ENCODE measurements at regions not wholly inside any gene's neighbourhood (a gene's known extent, or its start where the extent isn't known, plus 50 kb on each side); places are given as distances from the start of the nearest gene placed in this dataset.

DNA sequence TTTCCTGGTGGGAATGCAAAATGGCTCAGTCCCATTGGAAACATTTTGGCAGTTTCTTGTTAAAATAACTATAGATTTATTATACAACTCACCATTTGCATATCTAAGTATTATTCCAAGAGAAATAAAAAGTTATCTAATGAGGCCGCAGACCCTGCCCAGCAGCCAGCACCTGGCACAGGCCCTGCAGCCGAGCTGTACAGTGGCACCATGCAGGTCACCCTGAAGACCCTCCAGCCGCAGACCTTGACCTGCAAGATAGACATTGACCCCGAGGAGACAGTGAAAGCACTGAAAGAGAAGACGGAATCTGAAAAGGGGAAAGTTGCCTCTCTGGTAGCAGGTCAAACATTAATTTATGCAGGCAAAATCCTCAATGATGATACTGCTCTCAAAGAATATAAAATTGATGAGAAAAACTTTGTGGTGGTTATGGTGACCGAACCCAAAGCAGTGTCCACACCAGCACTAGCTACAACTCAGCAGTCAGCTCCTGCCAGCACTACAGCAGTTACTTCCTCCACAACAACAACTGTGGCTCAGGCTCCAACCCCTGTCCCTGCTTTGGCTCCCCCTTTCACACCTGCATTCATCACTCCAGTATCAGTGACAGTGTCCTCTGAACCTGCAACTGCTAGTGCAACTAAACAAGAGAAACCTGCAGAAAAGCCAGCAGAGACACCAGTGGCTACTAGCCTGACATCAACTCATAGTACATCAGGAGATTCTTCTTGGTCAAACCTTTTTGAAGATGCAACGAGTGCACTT lies 113.5 kb upstream of the SATB1 start:
- TF ChIP-seq, protein P1, sequence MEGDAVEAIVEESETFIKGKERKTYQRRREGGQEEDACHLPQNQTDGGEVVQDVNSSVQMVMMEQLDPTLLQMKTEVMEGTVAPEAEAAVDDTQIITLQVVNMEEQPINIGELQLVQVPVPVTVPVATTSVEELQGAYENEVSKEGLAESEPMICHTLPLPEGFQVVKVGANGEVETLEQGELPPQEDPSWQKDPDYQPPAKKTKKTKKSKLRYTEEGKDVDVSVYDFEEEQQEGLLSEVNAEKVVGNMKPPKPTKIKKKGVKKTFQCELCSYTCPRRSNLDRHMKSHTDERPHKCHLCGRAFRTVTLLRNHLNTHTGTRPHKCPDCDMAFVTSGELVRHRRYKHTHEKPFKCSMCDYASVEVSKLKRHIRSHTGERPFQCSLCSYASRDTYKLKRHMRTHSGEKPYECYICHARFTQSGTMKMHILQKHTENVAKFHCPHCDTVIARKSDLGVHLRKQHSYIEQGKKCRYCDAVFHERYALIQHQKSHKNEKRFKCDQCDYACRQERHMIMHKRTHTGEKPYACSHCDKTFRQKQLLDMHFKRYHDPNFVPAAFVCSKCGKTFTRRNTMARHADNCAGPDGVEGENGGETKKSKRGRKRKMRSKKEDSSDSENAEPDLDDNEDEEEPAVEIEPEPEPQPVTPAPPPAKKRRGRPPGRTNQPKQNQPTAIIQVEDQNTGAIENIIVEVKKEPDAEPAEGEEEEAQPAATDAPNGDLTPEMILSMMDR (IDR thresholded peaks at IDR 0.05): no peak
- no peak for TF ChIP-seq POLR2A (IDR thresholded peaks at IDR 0.05)

Data from esophagus squamous epithelium (tissue), 4 donors.